T-cell (primary cell): ENCODE measurements at regions not wholly inside any gene's neighbourhood (a gene's known extent, or its start where the extent isn't known, plus 50 kb on each side); places are given as distances from the start of the nearest gene placed in this dataset.

ENCODE experiments used
- ATAC-seq, 4 experiments: fragments of 200-7000 bp in 3 of 4; fragments of 150-1000 bp in 1 of 4; cut with Tn5 transposase; replicated peaks in 1 of 4; 1 replicate in 3 of 4; 2 replicates in 1 of 4; pipeline ENCODE4 v1.10.0; 2021; ENCODE audit warnings: moderate library complexity in 3 of 4, mild to moderate bottlenecking in 2 of 4, moderate number of reproducible peaks in 1 of 4
- CTCF ChIA-PET, 2 donors: fragments of 300-600 bp; sonication (Branson Sonifier 250); formaldehyde crosslinking; loops; one replicate each; lab custom pipeline; 2022; ENCODE audit warnings: antibody characterized with exemption in 2 of 2; lab: Charles Lee
- POLR2A ChIA-PET, 2 donors: fragments of 300-600 bp; sonication (Branson Sonifier 250); formaldehyde crosslinking; loops; one replicate each; lab custom pipeline; 2022; ENCODE audit warnings: antibody characterized with exemption in 2 of 2; lab: Charles Lee
- DNase-seq, 35 experiments: peaks; one replicate each; pipeline versions ENCODE4 v3.0.0 to v3.0.0-alpha.2; 2013 to 2023
- H3K27ac ChIP-seq: one replicate; pipeline ENCODE4 v1.5.1; 2013; ENCODE audit warnings: low read length
- H3K27me3 ChIP-seq, 2 experiments: replicated peaks in 1 of 2; 1 replicate in 1 of 2; 2 replicates in 1 of 2; pipeline versions ENCODE4 v1.6.1 to v1.7.0; 2013; ENCODE audit warnings: low read length in 1 of 2, mixed read lengths in 1 of 2; ENCODE audit not compliant: control insufficient read depth in 2 of 2, insufficient read depth in 2 of 2; ENCODE audit errors: extremely low read depth in 1 of 2
- H3K36me3 ChIP-seq, 2 donors: 1 replicate in 1 of 2; 2 replicates in 1 of 2; pipeline versions ENCODE4 v1.6.1 to v1.7.0; 2013; ENCODE audit warnings: low read length in 1 of 2; ENCODE audit not compliant: control insufficient read depth in 2 of 2, insufficient read depth in 1 of 2; ENCODE audit errors: extremely low read depth in 1 of 2
- H3K4me1 ChIP-seq, 2 experiments: 1 replicate in 1 of 2; 2 replicates in 1 of 2; pipeline versions ENCODE4 v1.6.1 to v1.7.0; 2013; ENCODE audit warnings: low read length in 2 of 2, mixed read lengths in 1 of 2; ENCODE audit not compliant: insufficient read depth in 2 of 2, control insufficient read depth in 1 of 2; ENCODE audit errors: extremely low read depth in 1 of 2
- H3K4me3 ChIP-seq, 2 donors: 1 replicate in 1 of 2; 2 replicates in 1 of 2; pipeline versions ENCODE4 v1.5.1 to v1.7.0; 2013; ENCODE audit warnings: mild to moderate bottlenecking in 2 of 2, low read length in 1 of 2, moderate library complexity in 1 of 2; ENCODE audit not compliant: control insufficient read depth in 1 of 2; ENCODE audit errors: extremely low read depth in 1 of 2
- H3K9me3 ChIP-seq: 2 replicates; pipeline ENCODE4 v1.7.0; 2013
- H3K27ac Mint-ChIP-seq, 2 donors: one replicate each; pipeline ENCODE4 v1.8.0; 2020 to 2021; ENCODE audit warnings: mild to moderate bottlenecking in 2 of 2, mixed read lengths in 2 of 2
- H3K27me3 Mint-ChIP-seq, 2 donors: one replicate each; pipeline ENCODE4 v1.8.0; 2021 to 2022; ENCODE audit warnings: mixed read lengths in 2 of 2
- H3K36me3 Mint-ChIP-seq: one replicate; pipeline ENCODE4 v1.8.0; 2021; ENCODE audit warnings: mixed read lengths
- H3K4me1 Mint-ChIP-seq, 3 donors: one replicate each; pipeline ENCODE4 v1.8.0; 2020 to 2022; ENCODE audit warnings: mixed read lengths in 3 of 3, mild to moderate bottlenecking in 1 of 3
- H3K4me3 Mint-ChIP-seq, 3 donors: one replicate each; pipeline ENCODE4 v1.8.0; 2020 to 2022; ENCODE audit warnings: mild to moderate bottlenecking in 3 of 3, mixed read lengths in 3 of 3, moderate library complexity in 3 of 3
- H3K9me3 Mint-ChIP-seq, 3 donors: one replicate each; pipeline ENCODE4 v1.8.0; 2020 to 2022; ENCODE audit warnings: mixed read lengths in 3 of 3
- WGBS: methylation state at CpG from one replicate; pipeline ENCODE4 v1.1.5; 2013; ENCODE audit warnings: missing lambda C conversion rate; ENCODE audit not compliant: insufficient coverage; 5-methylcytosine and 5-hydroxymethylcytosine counted together

DNA sequence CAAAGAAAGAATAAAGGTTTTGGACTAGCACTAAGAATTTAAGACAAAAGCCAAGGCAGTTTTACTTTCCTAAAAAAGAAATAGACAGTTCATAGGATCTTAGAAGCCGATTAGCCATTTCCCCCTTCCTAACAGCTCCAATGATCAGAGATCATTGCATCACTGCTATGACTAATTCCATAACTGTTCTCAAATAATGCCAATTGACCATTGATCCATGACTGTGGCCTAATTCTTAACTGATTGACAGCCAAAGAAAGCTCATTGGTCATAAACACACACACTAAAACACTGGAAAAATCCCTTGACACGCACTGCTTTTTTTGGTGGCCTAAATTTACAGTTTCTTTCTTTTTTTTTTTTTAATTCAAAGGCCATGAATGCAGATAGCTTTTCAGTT lies 345.0 kb upstream of the ACVR2A start:
- no peak overlapping the region for H3K4me3 ChIP-seq
- WGBS = 35% methylated on average over 2 of the region's 2 CpGs
- H3K4me1 Mint-ChIP-seq = peaks cover 33 to 63% (median 45%) of the 10 kb centered on the region in 3 donors

DNA sequence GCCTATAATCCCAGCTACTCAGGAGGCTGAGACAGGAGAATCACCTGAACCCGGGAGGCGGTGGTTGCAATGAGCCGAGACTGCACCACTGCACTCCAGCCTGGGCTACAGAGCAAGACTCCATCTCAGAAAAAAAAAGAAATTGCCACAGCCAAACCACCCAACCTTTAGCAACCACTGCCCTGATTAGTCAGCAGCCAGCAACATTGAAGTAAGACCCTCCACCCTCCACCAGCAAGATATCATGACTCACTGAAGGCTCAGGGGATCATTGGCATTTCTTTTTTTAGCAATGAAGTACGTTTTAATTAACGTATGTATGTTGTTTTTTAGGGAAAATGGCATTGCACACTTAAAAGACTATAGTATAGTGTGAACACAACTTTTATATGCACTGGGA lies 349.1 kb upstream of the ACVR2A start:
- no peak overlapping the region for H3K4me3 Mint-ChIP-seq
- Histone ChIP-seq H3K4me1 (peaks cover 9 to 24% of the 10 kb centered on the region in 2 experiments), H3K36me3 (no peaks in the 10 kb centered on the region), H3K9me3 (no peaks in the 10 kb centered on the region), H3K27ac (no peak overlapping the region), H3K27me3 (no peaks in the 10 kb centered on the region), H3K4me3 (no peak overlapping the region)
- no peak overlapping the region for H3K27ac Mint-ChIP-seq
- peaks cover 27 to 53% (median 46%) of the 10 kb centered on the region in 3 donors for H3K4me1 Mint-ChIP-seq
- peaks cover 0 to 4% (median 2%) of the 10 kb centered on the region in 3 donors for H3K9me3 Mint-ChIP-seq
- ATAC-seq = no peak
- ChIA-PET CTCF (no interaction called here), POLR2A (no interaction called here)
- no peaks in the 10 kb centered on the region for H3K27me3 Mint-ChIP-seq
- no peaks in the 10 kb centered on the region for H3K36me3 Mint-ChIP-seq
- 96% methylated on average over 3 of the region's 5 CpGs for WGBS
- DNase-seq = no peak

More for the DNA sequence above, 345.0 kb upstream of the ACVR2A start:
- no peaks in the 10 kb centered on the region for H3K27me3 ChIP-seq
- Mint-ChIP-seq H3K27ac (peak overlapping the region; percentile 65 to 88), H3K9me3 (no peaks in the 10 kb centered on the region), H3K4me3 (peak overlapping the region in 1 of 3 donors; percentile 54), H3K36me3 (no peaks in the 10 kb centered on the region), H3K27me3 (no peaks in the 10 kb centered on the region)
- peak overlapping the region; percentile 39 for H3K27ac ChIP-seq
- no peaks in the 10 kb centered on the region for H3K9me3 ChIP-seq
- no peak for DNase-seq
- ATAC-seq = no peak
- H3K36me3 ChIP-seq = no peaks in the 10 kb centered on the region
- peaks cover 7 to 22% of the 10 kb centered on the region in 2 experiments for H3K4me1 ChIP-seq
- CTCF ChIA-PET = interaction anchor here in 1 of 2 donors (0.6 to 0.7 kb wide), 2 partner anchors 47 to 114 kb away, joined by 3 to 4 read pairs; no protein-coding TSS in a partner anchor
- POLR2A ChIA-PET = interaction anchor here in 1 of 2 donors (0.7 kb wide), 1 partner anchor 417 kb away, joined by 5 read pairs; no protein-coding TSS in a partner anchor

GRCh38 chr2:147492471-147492870 lies 352.4 kb upstream of the ACVR2A start:
- DNase-seq = no peak
- Histone ChIP-seq H3K4me1 (peaks cover 3 to 18% of the 10 kb centered on the region in 2 experiments), H3K9me3 (no peaks in the 10 kb centered on the region), H3K27ac (no peak overlapping the region), H3K27me3 (no peaks in the 10 kb centered on the region), H3K36me3 (no peaks in the 10 kb centered on the region), H3K4me3 (no peak overlapping the region)
- Mint-ChIP-seq H3K4me3 (no peak overlapping the region), H3K4me1 (peaks cover 26 to 55% (median 39%) of the 10 kb centered on the region in 3 donors), H3K36me3 (no peaks in the 10 kb centered on the region), H3K27ac (no peak overlapping the region), H3K9me3 (peaks cover 0 to 4% (median 2%) of the 10 kb centered on the region in 3 donors), H3K27me3 (no peaks in the 10 kb centered on the region)
- ATAC-seq = no peak
- POLR2A ChIA-PET = no interaction called here
- WGBS = no CpG with 5 or more reads among the region's 2 CpGs
- CTCF ChIA-PET = no interaction called here

DNA sequence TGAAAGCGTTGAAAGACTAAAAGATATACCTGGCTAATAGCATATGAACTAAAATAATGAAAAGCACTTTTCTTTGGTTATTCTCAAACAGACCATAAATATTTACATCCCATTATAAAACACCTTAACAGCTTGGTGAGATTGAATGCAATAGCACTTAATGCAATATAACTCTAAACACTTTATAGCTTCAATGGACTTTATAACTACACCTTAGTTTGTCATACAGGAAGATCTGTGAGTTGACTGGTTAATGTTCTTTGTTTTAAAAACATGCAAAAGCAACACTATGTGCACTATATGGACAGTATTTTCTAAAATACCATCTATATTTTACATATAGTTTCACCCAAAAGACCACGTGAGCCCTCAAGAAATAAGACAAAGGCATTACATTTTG lies 353.3 kb upstream of the ACVR2A start:
- H3K27ac ChIP-seq = no peak overlapping the region
- DNase-seq (no peak), ATAC-seq (no peak)
- Mint-ChIP-seq H3K4me3 (no peak overlapping the region), H3K4me1 (peaks cover 26 to 46% (median 30%) of the 10 kb centered on the region in 3 donors), H3K9me3 (peaks cover 0 to 4% (median 2%) of the 10 kb centered on the region in 3 donors), H3K27ac (no peak overlapping the region), H3K27me3 (no peaks in the 10 kb centered on the region), H3K36me3 (no peaks in the 10 kb centered on the region)
- no peaks in the 10 kb centered on the region for H3K9me3 ChIP-seq
- POLR2A ChIA-PET = no interaction called here
- CTCF ChIA-PET = no interaction called here
- no CpG with 5 or more reads among the region's 2 CpGs for WGBS
- H3K4me1 ChIP-seq = peaks cover 3 to 18% of the 10 kb centered on the region in 2 experiments
- H3K4me3 ChIP-seq = no peak overlapping the region
- H3K27me3 ChIP-seq = no peaks in the 10 kb centered on the region
- no peaks in the 10 kb centered on the region for H3K36me3 ChIP-seq

GRCh38 chr2:147490401-147491261 lies 354.2 kb upstream of the ACVR2A start:
- Histone ChIP-seq H3K36me3 (no peaks in the 10 kb centered on the region), H3K27me3 (no peaks in the 10 kb centered on the region), H3K27ac (no peak overlapping the region), H3K4me3 (no peak overlapping the region), H3K9me3 (no peaks in the 10 kb centered on the region), H3K4me1 (peaks cover 3 to 18% of the 10 kb centered on the region in 2 experiments)
- no peaks in the 10 kb centered on the region for H3K36me3 Mint-ChIP-seq
- POLR2A ChIA-PET = no interaction called here
- H3K4me1 Mint-ChIP-seq = peaks cover 26 to 46% (median 30%) of the 10 kb centered on the region in 3 donors
- peaks cover 0 to 4% (median 2%) of the 10 kb centered on the region in 3 donors for H3K9me3 Mint-ChIP-seq
- CTCF ChIA-PET = no interaction called here
- no CpG with 5 or more reads among the region's 5 CpGs for WGBS
- DNase-seq (peak in 1 of 35 experiments; percentile 5), ATAC-seq (peak in 3 of 4 experiments; percentile 39 to 51 (median 42))
- peak overlapping the region; percentile 68 to 81 for H3K27ac Mint-ChIP-seq
- H3K27me3 Mint-ChIP-seq = no peaks in the 10 kb centered on the region
- H3K4me3 Mint-ChIP-seq = peak overlapping the region in 1 of 3 donors; percentile 49

DNA sequence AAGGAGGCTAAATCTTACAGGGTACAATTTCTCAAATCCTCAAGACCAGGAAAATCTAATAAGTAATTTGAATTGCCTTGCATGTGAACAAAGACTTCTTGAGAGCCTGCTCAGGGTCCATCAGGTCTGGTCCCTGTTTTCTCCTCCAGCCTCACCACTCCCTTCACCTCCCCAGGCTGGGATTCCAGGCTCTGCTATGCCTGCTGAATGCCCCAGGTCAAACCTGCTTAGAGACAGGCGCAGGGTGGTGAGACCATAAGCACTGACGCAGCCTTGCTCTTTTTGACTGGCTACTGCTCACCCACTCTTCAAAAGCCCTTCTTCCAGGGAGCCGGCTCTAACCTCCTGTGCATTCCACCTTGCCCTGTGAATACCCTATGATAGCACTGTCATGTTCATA lies 356.4 kb upstream of the ACVR2A start:
- Histone ChIP-seq H3K27ac (no peak overlapping the region), H3K4me1 (peaks cover 3 to 18% of the 10 kb centered on the region in 2 experiments), H3K36me3 (no peaks in the 10 kb centered on the region), H3K4me3 (no peak overlapping the region), H3K27me3 (no peaks in the 10 kb centered on the region), H3K9me3 (no peaks in the 10 kb centered on the region)
- ChIA-PET CTCF (no interaction called here), POLR2A (no interaction called here)
- 80% methylated on average over 1 of the region's 3 CpGs for WGBS
- ATAC-seq (no peak), DNase-seq (no peak)
- H3K36me3 Mint-ChIP-seq = no peaks in the 10 kb centered on the region
- peaks cover 26 to 43% (median 30%) of the 10 kb centered on the region in 3 donors for H3K4me1 Mint-ChIP-seq
- H3K27ac Mint-ChIP-seq = no peak overlapping the region
- H3K4me3 Mint-ChIP-seq = no peak overlapping the region
- H3K27me3 Mint-ChIP-seq = no peaks in the 10 kb centered on the region
- H3K9me3 Mint-ChIP-seq = peaks cover 0 to 4% (median 2%) of the 10 kb centered on the region in 3 donors
